K562 (cell line): ENCODE measurements at regions not wholly inside any gene's neighbourhood (a gene's known extent, or its start where the extent isn't known, plus 50 kb on each side); places are given as distances from the start of the nearest gene placed in this dataset.

ENCODE experiments used
- CREB1 ChIP-seq, 2 experiments: sonication (generic) in 1 of 2; formaldehyde crosslinking in 1 of 2; IDR thresholded peaks; 2 replicates each; pipeline versions ENCODE4 v1.6.1 to v1.8.0; 2012 to 2022; ENCODE audit warnings: inconsistent platforms in 1 of 2, mild to moderate bottlenecking in 1 of 2, missing genetic modification reagents in 1 of 2, moderate library complexity in 1 of 2
- EP300 ChIP-seq: IDR thresholded peaks from 2 replicates; pipeline ENCODE4 v1.6.1; 2012; ENCODE audit warnings: low read length, improper control_type of control experiment
- KAT7 ChIP-seq: sonication (generic); formaldehyde crosslinking; IDR thresholded peaks from 2 replicates; pipeline ENCODE4 v1.8.0; 2022; ENCODE audit warnings: missing genetic modification reagents, mild to moderate bottlenecking, borderline replicate concordance
- PURB ChIP-seq: sonication (generic); formaldehyde crosslinking; IDR thresholded peaks from 2 replicates; pipeline ENCODE4 v1.9.0; 2021; ENCODE audit warnings: low read depth, mild to moderate bottlenecking, missing genetic modification reagents
- TBL1XR1 ChIP-seq, 2 experiments: IDR thresholded peaks; 2 replicates each; pipeline ENCODE4 v1.6.1; 2012; ENCODE audit warnings: improper control_type of control experiment in 2 of 2, low read length in 2 of 2, mild to moderate bottlenecking in 1 of 2
- ZBTB8A ChIP-seq: fragments of 450-650 bp; IDR thresholded peaks from 2 replicates; pipeline ENCODE4 v1.6.1; 2018; ENCODE audit warnings: mild to moderate bottlenecking, moderate library complexity; ENCODE audit not compliant: partially characterized antibody
- TF ChIP-seq, protein P1 (sequence below): sonication (generic); formaldehyde crosslinking; IDR thresholded peaks from 2 replicates; pipeline ENCODE4 v1.8.0; 2023; ENCODE audit warnings: missing genetic modification reagents, mild to moderate bottlenecking, borderline replicate concordance
- TF ChIP-seq, protein P2 (sequence below): fragments of 250-450 bp; sonication (Bioruptor Pico); IDR thresholded peaks from 2 replicates; pipeline ENCODE4 v1.8.0; 2022; ENCODE audit warnings: moderate library complexity, mild to moderate bottlenecking, inconsistent platforms

DNA sequence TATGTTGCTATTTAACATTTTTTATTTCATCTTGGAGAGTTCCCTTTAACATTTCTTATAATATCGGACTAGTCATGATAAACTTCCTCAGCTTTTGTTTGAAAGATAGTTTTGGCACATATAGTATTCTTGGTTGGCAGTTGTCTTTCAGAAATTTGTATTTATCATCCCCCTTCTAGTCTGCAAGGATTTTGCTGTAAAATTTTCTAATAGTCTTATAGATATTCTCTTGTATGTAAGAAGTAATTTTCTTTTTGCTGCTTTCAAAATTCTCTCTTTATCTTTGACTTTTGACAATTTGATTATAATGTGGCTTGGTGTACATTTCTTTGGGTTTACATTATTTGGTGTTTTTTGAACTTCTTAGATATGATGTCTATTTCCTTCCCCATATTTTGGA is 116.0 kb upstream of the AVPR1A start:
- no peak for TF ChIP-seq EP300
- TF ChIP-seq CREB1 (IDR thresholded peaks at IDR 0.05): no peak
- no peak for TF ChIP-seq CREB1 (CRISPR knock-in tag; IDR thresholded peaks at IDR 0.05)
- no peak for TF ChIP-seq ZBTB8A
- no peak for TF ChIP-seq TBL1XR1 (IDR thresholded peaks at IDR 0.05; ENCODE audit: low read length in 2 of 2)
- TF ChIP-seq, protein P1, sequence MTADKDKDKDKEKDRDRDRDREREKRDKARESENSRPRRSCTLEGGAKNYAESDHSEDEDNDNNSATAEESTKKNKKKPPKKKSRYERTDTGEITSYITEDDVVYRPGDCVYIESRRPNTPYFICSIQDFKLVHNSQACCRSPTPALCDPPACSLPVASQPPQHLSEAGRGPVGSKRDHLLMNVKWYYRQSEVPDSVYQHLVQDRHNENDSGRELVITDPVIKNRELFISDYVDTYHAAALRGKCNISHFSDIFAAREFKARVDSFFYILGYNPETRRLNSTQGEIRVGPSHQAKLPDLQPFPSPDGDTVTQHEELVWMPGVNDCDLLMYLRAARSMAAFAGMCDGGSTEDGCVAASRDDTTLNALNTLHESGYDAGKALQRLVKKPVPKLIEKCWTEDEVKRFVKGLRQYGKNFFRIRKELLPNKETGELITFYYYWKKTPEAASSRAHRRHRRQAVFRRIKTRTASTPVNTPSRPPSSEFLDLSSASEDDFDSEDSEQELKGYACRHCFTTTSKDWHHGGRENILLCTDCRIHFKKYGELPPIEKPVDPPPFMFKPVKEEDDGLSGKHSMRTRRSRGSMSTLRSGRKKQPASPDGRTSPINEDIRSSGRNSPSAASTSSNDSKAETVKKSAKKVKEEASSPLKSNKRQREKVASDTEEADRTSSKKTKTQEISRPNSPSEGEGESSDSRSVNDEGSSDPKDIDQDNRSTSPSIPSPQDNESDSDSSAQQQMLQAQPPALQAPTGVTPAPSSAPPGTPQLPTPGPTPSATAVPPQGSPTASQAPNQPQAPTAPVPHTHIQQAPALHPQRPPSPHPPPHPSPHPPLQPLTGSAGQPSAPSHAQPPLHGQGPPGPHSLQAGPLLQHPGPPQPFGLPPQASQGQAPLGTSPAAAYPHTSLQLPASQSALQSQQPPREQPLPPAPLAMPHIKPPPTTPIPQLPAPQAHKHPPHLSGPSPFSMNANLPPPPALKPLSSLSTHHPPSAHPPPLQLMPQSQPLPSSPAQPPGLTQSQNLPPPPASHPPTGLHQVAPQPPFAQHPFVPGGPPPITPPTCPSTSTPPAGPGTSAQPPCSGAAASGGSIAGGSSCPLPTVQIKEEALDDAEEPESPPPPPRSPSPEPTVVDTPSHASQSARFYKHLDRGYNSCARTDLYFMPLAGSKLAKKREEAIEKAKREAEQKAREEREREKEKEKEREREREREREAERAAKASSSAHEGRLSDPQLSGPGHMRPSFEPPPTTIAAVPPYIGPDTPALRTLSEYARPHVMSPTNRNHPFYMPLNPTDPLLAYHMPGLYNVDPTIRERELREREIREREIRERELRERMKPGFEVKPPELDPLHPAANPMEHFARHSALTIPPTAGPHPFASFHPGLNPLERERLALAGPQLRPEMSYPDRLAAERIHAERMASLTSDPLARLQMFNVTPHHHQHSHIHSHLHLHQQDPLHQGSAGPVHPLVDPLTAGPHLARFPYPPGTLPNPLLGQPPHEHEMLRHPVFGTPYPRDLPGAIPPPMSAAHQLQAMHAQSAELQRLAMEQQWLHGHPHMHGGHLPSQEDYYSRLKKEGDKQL: no peak
- TF ChIP-seq, protein P2, sequence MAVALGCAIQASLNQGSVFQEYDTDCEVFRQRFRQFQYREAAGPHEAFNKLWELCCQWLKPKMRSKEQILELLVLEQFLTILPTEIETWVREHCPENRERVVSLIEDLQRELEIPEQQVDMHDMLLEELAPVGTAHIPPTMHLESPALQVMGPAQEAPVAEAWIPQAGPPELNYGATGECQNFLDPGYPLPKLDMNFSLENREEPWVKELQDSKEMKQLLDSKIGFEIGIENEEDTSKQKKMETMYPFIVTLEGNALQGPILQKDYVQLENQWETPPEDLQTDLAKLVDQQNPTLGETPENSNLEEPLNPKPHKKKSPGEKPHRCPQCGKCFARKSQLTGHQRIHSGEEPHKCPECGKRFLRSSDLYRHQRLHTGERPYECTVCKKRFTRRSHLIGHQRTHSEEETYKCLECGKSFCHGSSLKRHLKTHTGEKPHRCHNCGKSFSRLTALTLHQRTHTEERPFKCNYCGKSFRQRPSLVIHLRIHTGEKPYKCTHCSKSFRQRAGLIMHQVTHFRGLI (CRISPR knock-in tag): no peak
- TF ChIP-seq KAT7 (CRISPR knock-in tag): no peak
- TF ChIP-seq PURB: no peak
